HepG2 (cell line): ENCODE measurements at regions not wholly inside any gene's neighbourhood (a gene's known extent, or its start where the extent isn't known, plus 50 kb on each side); places are given as distances from the start of the nearest gene placed in this dataset.

Experiments
- ATAC-seq: fragments of 200-7000 bp; cut with Tn5 transposase; 3 replicates; pipeline ENCODE4 v1.9.1; 2020; ENCODE audit warnings: mild to moderate bottlenecking, moderate library complexity
- BruUV-seq: library from RNA; stranded (reverse); fragments of 400-500 nt; replicated peaks from 2 replicates; lab custom pipeline; 2021; lab: Mats Ljungman, UMichigan
- CTCF ChIA-PET: fragments of 300-600 bp; formaldehyde crosslinking; extraction: SDS; loops from one replicate; lab custom pipeline; 2021; ENCODE audit warnings: low total read pairs, inconsistent platforms, low intra/inter-chr PET ratio; lab: Yijun Ruan, JAX
- POLR2A ChIA-PET: fragments of 350-600 bp; sonication (Branson Sonifier 250); formaldehyde crosslinking; loops from one replicate; lab custom pipeline; 2020; ENCODE audit warnings: antibody characterized with exemption, inconsistent platforms; lab: Yijun Ruan, JAX
- DNase-seq: peaks from one replicate; pipeline ENCODE4 v3.0.0-alpha.2; 2015; ENCODE audit warnings: low spot score
- FAIRE-seq: peaks from 3 replicates; lab custom pipeline; 2011; peaks lifted over from hg19 to GRCh38; lab: Jason Lieb, UNC
- H2AFZ ChIP-seq: one replicate; pipeline ENCODE4 v1.6.1; 2011; ENCODE audit warnings: low read length, inconsistent platforms
- H3K27ac ChIP-seq: fragments of 300-600 bp; 3 replicates; pipeline ENCODE4 v1.8.0; 2011; ENCODE audit warnings: mixed run types, mild to moderate bottlenecking, mixed read lengths, low read length, inconsistent platforms; ENCODE audit not compliant: insufficient read depth; ENCODE audit errors: extremely low read length
- H3K27me3 ChIP-seq, 2 experiments: fragments of 200-600 bp in 1 of 2; 2 replicates in 1 of 2; 3 replicates in 1 of 2; pipeline versions ENCODE4 v1.6.0 to v1.8.0; 2011; ENCODE audit warnings: low read length in 2 of 2, mild to moderate bottlenecking in 2 of 2, moderate library complexity in 2 of 2, inconsistent platforms in 1 of 2; ENCODE audit not compliant: insufficient read depth in 2 of 2, control insufficient read depth in 1 of 2
- H3K36me3 ChIP-seq, 2 experiments: fragments of 200-600 bp in 1 of 2; replicated peaks in 1 of 2; 2 replicates in 1 of 2; 3 replicates in 1 of 2; pipeline versions ENCODE4 v1.5.1 to v1.8.0; 2011; ENCODE audit warnings: low read length in 2 of 2, inconsistent platforms in 1 of 2; ENCODE audit not compliant: insufficient read depth in 2 of 2, control insufficient read depth in 1 of 2
- H3K4me1 ChIP-seq: 2 replicates; pipeline ENCODE4 v1.5.1; 2012; ENCODE audit warnings: low read length, inconsistent platforms; ENCODE audit not compliant: insufficient read depth
- H3K4me2 ChIP-seq: 2 replicates; pipeline ENCODE4 v1.6.0; 2011; ENCODE audit warnings: low read depth, low read length, inconsistent platforms
- H3K4me3 ChIP-seq, 3 experiments: fragments of 200-600 bp in 1 of 3; sonication (generic), shearing (Covaris generic) in 1 of 3; replicated peaks in 1 of 3; 2 replicates each; pipeline ENCODE4 v1.5.1; 2011 to 2016; ENCODE audit warnings: low read length in 3 of 3, inconsistent platforms in 2 of 3, low read depth in 2 of 3, mild to moderate bottlenecking in 2 of 3, control low read depth in 1 of 3, mixed read lengths in 1 of 3; ENCODE audit not compliant: insufficient read depth in 1 of 3
- H3K79me2 ChIP-seq: one replicate; pipeline ENCODE4 v1.6.1; 2011; ENCODE audit warnings: low read length, inconsistent platforms; ENCODE audit not compliant: insufficient read depth
- H3K9ac ChIP-seq: 2 replicates; pipeline ENCODE4 v1.6.0; 2011; ENCODE audit warnings: mild to moderate bottlenecking, low read depth, low read length, inconsistent platforms; ENCODE audit not compliant: insufficient read depth
- H3K9me3 ChIP-seq: 2 replicates; pipeline ENCODE4 v1.5.1; 2012; ENCODE audit warnings: mild to moderate bottlenecking, low read length
- H4K20me1 ChIP-seq: 2 replicates; pipeline ENCODE4 v1.6.0; 2011; ENCODE audit warnings: inconsistent platforms, mild to moderate bottlenecking, low read length, moderate library complexity; ENCODE audit not compliant: insufficient read depth
- ARID2 ChIP-seq: sonication (generic); formaldehyde crosslinking; IDR thresholded peaks from 2 replicates; pipeline ENCODE4 v1.8.1; 2022; ENCODE audit warnings: mild to moderate bottlenecking, missing genetic modification reagents, borderline replicate concordance
- ARNT ChIP-seq: fragments of 450-650 bp; IDR thresholded peaks from 2 replicates; pipeline ENCODE4 v1.6.1; 2017
- BRCA1 ChIP-seq: sonication (generic); formaldehyde crosslinking; IDR thresholded peaks from 2 replicates; pipeline ENCODE4 v1.4.0; 2020; ENCODE audit warnings: missing genetic modification reagents
- CEBPB ChIP-seq: IDR thresholded peaks from 2 replicates; pipeline ENCODE4 v1.6.1; 2011; ENCODE audit warnings: low read depth, low read length, improper control_type of control experiment, borderline replicate concordance
- LCORL ChIP-seq, 2 experiments: fragments of 450-650 bp in 1 of 2; sonication (generic) in 1 of 2; formaldehyde crosslinking in 1 of 2; IDR thresholded peaks; 2 replicates each; pipeline versions ENCODE4 v1.5.0 to v1.6.1; 2017 to 2020; ENCODE audit warnings: antibody characterized with exemption in 1 of 2, missing genetic modification reagents in 1 of 2
- SP140L ChIP-seq: sonication (generic); formaldehyde crosslinking; IDR thresholded peaks from 2 replicates; pipeline ENCODE4 v1.4.0; 2020; ENCODE audit warnings: missing genetic modification reagents, borderline replicate concordance
- TEAD2 ChIP-seq: sonication (generic); formaldehyde crosslinking; IDR thresholded peaks from 2 replicates; pipeline ENCODE4 v1.9.0; 2021; ENCODE audit warnings: missing genetic modification reagents
- ZNF280D ChIP-seq: sonication (generic); formaldehyde crosslinking; IDR thresholded peaks from 2 replicates; pipeline ENCODE4 v1.5.1; 2020; ENCODE audit warnings: mild to moderate bottlenecking, missing genetic modification reagents
- ZNF446 ChIP-seq: sonication (generic); formaldehyde crosslinking; IDR thresholded peaks from 2 replicates; pipeline ENCODE4 v1.5.0; 2020; ENCODE audit warnings: mild to moderate bottlenecking, missing genetic modification reagents
- WGBS: methylation state at CpG from one replicate; pipeline ENCODE4 v1.1.6; 2017; ENCODE audit warnings: low lambda C conversion rate; 5-methylcytosine and 5-hydroxymethylcytosine counted together
- in situ Hi-C: cut with HindIII; loops from 2 replicates; pipeline ENCODE4 v1.10.0; 2017; ENCODE audit warnings: low pct_unique_long_range_greater_than_20kb; ENCODE audit not compliant: extremely low pct_ligation_motif_present
- intact Hi-C: fragments of 100-400 bp; cut with micrococcal nuclease; formaldehyde crosslinking; loops from one replicate; pipeline ENCODE4 v1.10.0; 2022; ENCODE audit not compliant: unreplicated experiment
- TF ChIP-seq, protein P1 (sequence below): sonication (generic); formaldehyde crosslinking; IDR thresholded peaks from 2 replicates; pipeline ENCODE4 v1.4.0; 2020; ENCODE audit warnings: mild to moderate bottlenecking, missing genetic modification reagents, borderline replicate concordance

DNA sequence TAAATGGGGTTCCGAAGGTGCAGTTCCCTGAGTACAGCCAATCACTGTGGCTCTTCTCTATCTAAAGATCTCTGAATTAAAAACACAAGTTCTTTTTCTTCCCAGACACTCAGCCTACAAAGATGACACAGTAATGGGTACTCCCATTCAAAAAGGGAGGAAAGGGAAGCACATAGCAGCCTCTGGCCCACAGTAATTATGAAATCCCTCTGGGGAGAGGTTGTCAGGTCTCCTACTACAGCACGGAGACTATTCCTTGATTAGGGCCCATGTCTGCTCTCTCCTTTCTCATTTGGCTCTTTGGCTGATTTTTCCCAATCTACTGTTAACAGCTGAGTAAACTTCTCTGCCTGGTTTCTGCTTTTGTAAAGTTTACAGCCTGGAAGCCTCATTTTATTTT is 62.0 kb upstream of the RANBP3L start (continued):
- TF ChIP-seq ARID2 (CRISPR knock-in tag) (no peak), SP140L (no peak), ZNF446 (CRISPR knock-in tag) (no peak), BRCA1 (CRISPR knock-in tag) (no peak), LCORL (IDR thresholded peaks at IDR 0.05) (no peak), LCORL (CRISPR knock-in tag; IDR thresholded peaks at IDR 0.05) (no peak), TEAD2 (CRISPR knock-in tag) (no peak), ARNT (no peak)
- TF ChIP-seq, protein P1, sequence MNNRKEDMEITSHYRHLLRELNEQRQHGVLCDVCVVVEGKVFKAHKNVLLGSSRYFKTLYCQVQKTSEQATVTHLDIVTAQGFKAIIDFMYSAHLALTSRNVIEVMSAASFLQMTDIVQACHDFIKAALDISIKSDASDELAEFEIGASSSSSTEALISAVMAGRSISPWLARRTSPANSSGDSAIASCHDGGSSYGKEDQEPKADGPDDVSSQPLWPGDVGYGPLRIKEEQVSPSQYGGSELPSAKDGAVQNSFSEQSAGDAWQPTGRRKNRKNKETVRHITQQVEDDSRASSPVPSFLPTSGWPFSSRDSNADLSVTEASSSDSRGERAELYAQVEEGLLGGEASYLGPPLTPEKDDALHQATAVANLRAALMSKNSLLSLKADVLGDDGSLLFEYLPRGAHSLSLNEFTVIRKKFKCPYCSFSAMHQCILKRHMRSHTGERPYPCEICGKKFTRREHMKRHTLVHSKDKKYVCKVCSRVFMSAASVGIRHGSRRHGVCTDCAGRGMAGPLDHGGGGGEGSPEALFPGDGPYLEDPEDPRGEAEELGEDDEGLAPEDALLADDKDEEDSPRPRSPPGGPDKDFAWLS, result no peak

DNA sequence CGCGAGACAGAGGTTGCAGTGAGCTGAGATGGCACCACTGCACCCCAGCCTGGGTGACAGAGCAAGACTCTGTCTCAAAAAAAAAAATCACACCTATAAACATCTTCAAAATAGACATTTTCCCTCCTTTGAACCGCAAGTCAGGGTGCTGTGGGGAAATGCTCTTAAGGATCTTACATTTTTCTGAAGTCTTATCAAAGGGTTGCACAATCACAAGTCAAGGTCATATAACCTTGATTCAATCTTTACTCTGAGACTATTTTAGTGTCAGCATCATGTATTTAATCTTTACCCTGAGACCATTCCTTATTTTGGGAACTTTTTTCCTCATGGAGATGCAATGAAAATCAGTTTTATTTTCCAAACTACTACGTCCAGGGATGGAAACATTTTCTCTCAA is 62.8 kb upstream of the RANBP3L start:
- Histone ChIP-seq H3K4me1 (peaks cover 26% of the 10 kb centered on the region), H3K9me3 (no peaks in the 10 kb centered on the region), H3K36me3 (no peaks in the 10 kb centered on the region), H3K9ac (no peak overlapping the region), H2AFZ (no peak overlapping the region), H3K27ac (no peak overlapping the region), H3K27me3 (no peaks in the 10 kb centered on the region; a peak in 1 of 5 replicates), H4K20me1 (no peaks in the 10 kb centered on the region), H3K79me2 (no peaks in the 10 kb centered on the region), H3K4me2 (no peak overlapping the region), H3K4me3 (no peak overlapping the region)
- no peak for ATAC-seq
- TF ChIP-seq CEBPB (peak; percentile 71), ZNF280D (CRISPR knock-in tag) (no peak)
- ChIA-PET CTCF (no interaction called here), POLR2A (no interaction called here)
- intact Hi-C loops (no loop called here), in situ Hi-C loops (no loop called here)
- no peak for DNase-seq
- no TSS peak for BruUV-seq
- no peak for FAIRE-seq
- WGBS, result 21% methylated on average over 4 of the region's 4 CpGs
